NB4 (cell line): ENCODE measurements at regions not wholly inside any gene's neighbourhood (a gene's known extent, or its start where the extent isn't known, plus 50 kb on each side); places are given as distances from the start of the nearest gene placed in this dataset.

ENCODE experiments used
- CTCF ChIP-seq: IDR thresholded peaks from one replicate; pipeline ENCODE4 v1.5.1; 2012; ENCODE audit warnings: low read depth, low read length
- MYC ChIP-seq: IDR thresholded peaks from 2 replicates; pipeline ENCODE4 v1.6.1; 2011; ENCODE audit warnings: low read depth, low read length
- POLR2A ChIP-seq: IDR thresholded peaks from 2 replicates; pipeline ENCODE4 v1.6.1; 2011; ENCODE audit warnings: mild to moderate bottlenecking; ENCODE audit not compliant: insufficient read length; ENCODE audit errors: extremely low read depth

- TF ChIP-seq POLR2A (no peak), CTCF (no peak), MYC (no peak)
Measured at GRCh38 chr5:77157732-77158532, 52.5 kb upstream of the PDE8B start.
